GM12878 (cell line): ENCODE measurements at regions not wholly inside any gene's neighbourhood (a gene's known extent, or its start where the extent isn't known, plus 50 kb on each side); places are given as distances from the start of the nearest gene placed in this dataset.

Source experiments
- CTCF ChIP-seq, 3 experiments: IDR thresholded peaks in 2 of 3; conservative IDR thresholded peaks in 1 of 3; 2 replicates each; pipeline ENCODE4 v1.5.1; 2011; ENCODE audit warnings: low read depth in 3 of 3, low read length in 3 of 3, mild to moderate bottlenecking in 3 of 3, control low read depth in 2 of 3, moderate library complexity in 2 of 3, inconsistent platforms in 1 of 3, mixed read lengths in 1 of 3; ENCODE audit not compliant: control insufficient read depth in 2 of 3, insufficient read depth in 1 of 3; ENCODE audit errors: extremely low read depth in 1 of 3
- E2F4 ChIP-seq: IDR thresholded peaks from 2 replicates; pipeline ENCODE4 v1.6.1; 2012; ENCODE audit warnings: low read depth, low read length, improper control_type of control experiment
- EED ChIP-seq: sonication (generic); IDR thresholded peaks from 2 replicates; pipeline ENCODE4 v1.6.1; 2016; ENCODE audit warnings: antibody characterized with exemption, low read depth
- FOXM1 ChIP-seq: IDR thresholded peaks from 2 replicates; pipeline ENCODE4 v1.6.1; 2012; ENCODE audit warnings: low read depth, mild to moderate bottlenecking, inconsistent platforms, low read length, moderate library complexity
- MXI1 ChIP-seq: fragments of 150-350 bp; IDR thresholded peaks from 2 replicates; pipeline ENCODE4 v1.6.1; 2011; ENCODE audit warnings: low read depth, mild to moderate bottlenecking, inconsistent platforms, low read length, improper control_type of control experiment
- NRF1 ChIP-seq: conservative IDR thresholded peaks from 2 replicates; pipeline ENCODE4 v1.6.1; 2011; ENCODE audit warnings: mild to moderate bottlenecking, low read depth, low read length, improper control_type of control experiment
- USF2 ChIP-seq: IDR thresholded peaks from 2 replicates; pipeline ENCODE4 v1.6.1; 2011; ENCODE audit warnings: low read depth, low read length, improper control_type of control experiment, borderline replicate concordance
- ZNF592 ChIP-seq: fragments of 450-650 bp; IDR thresholded peaks from 2 replicates; pipeline ENCODE4 v1.6.1; 2017; ENCODE audit warnings: mild to moderate bottlenecking, moderate library complexity
- TF ChIP-seq, protein P1 (sequence below): IDR thresholded peaks from 2 replicates; pipeline ENCODE4 v1.6.1; 2012; ENCODE audit warnings: low read depth, low read length, improper control_type of control experiment
- TF ChIP-seq, protein P2 (sequence below): fragments of 450-650 bp; formaldehyde crosslinking; IDR thresholded peaks from 2 replicates; pipeline ENCODE4 v1.4.0; 2020; ENCODE audit warnings: mild to moderate bottlenecking, moderate library complexity

GRCh38 chr2:150292807-150293206, 194.7 kb downstream of the RND3 start:
- TF ChIP-seq ZNF592 (no peak), CTCF (IDR thresholded peaks at IDR 0.05 in 2 of 3, conservative IDR thresholded peaks at IDR 0.05 in 1 of 3; ENCODE audit: control insufficient read depth in 2 of 3, extremely low read depth in 1 of 3, insufficient read depth in 1 of 3, low read depth in 3 of 3, low read length in 3 of 3) (no peak), MXI1 (no peak), E2F4 (no peak), USF2 (no peak), EED (no peak), NRF1 (no peak), FOXM1 (no peak)
- TF ChIP-seq, protein P1, sequence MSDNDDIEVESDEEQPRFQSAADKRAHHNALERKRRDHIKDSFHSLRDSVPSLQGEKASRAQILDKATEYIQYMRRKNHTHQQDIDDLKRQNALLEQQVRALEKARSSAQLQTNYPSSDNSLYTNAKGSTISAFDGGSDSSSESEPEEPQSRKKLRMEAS, result no peak
- TF ChIP-seq, protein P2, sequence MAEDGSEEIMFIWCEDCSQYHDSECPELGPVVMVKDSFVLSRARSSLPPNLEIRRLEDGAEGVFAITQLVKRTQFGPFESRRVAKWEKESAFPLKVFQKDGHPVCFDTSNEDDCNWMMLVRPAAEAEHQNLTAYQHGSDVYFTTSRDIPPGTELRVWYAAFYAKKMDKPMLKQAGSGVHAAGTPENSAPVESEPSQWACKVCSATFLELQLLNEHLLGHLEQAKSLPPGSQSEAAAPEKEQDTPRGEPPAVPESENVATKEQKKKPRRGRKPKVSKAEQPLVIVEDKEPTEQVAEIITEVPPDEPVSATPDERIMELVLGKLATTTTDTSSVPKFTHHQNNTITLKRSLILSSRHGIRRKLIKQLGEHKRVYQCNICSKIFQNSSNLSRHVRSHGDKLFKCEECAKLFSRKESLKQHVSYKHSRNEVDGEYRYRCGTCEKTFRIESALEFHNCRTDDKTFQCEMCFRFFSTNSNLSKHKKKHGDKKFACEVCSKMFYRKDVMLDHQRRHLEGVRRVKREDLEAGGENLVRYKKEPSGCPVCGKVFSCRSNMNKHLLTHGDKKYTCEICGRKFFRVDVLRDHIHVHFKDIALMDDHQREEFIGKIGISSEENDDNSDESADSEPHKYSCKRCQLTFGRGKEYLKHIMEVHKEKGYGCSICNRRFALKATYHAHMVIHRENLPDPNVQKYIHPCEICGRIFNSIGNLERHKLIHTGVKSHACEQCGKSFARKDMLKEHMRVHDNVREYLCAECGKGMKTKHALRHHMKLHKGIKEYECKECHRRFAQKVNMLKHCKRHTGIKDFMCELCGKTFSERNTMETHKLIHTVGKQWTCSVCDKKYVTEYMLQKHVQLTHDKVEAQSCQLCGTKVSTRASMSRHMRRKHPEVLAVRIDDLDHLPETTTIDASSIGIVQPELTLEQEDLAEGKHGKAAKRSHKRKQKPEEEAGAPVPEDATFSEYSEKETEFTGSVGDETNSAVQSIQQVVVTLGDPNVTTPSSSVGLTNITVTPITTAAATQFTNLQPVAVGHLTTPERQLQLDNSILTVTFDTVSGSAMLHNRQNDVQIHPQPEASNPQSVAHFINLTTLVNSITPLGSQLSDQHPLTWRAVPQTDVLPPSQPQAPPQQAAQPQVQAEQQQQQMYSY (CRISPR knock-in tag), result no peak
